HG02798 (cell line): ENCODE measurements at regions not wholly inside any gene's neighbourhood (a gene's known extent, or its start where the extent isn't known, plus 50 kb on each side); places are given as distances from the start of the nearest gene placed in this dataset.
"Not testable (repeated sequence)": the region's sequence is repeated elsewhere in the genome, so short reads cannot be mapped to it uniquely, and the experiment has no call there.

Experiments
- ATAC-seq: cut with Tn5 transposase; IDR thresholded peaks from one replicate; pipeline ENCODE4 v1.9.1; 2021; ENCODE audit warnings: mild to moderate bottlenecking; ENCODE audit not compliant: unreplicated experiment, poor library complexity

GRCh38 chr2:139617747-139618146 lies 837.6 kb upstream of the NXPH2 start:
- ATAC-seq: no peak

- no peak for ATAC-seq
Measured at GRCh38 chr2:139613264-139613663, 833.1 kb upstream of the NXPH2 start.

- ATAC-seq: no peak
Measured at GRCh38 chr2:139610512-139610911, 830.3 kb upstream of the NXPH2 start.

- ATAC-seq: no peak
Measured at GRCh38 chr2:139609109-139609508, 828.9 kb upstream of the NXPH2 start.

- ATAC-seq: no peak
Measured at GRCh38 chr2:139605668-139606067, 825.5 kb upstream of the NXPH2 start.

GRCh38 chr2:139600166-139600565 lies 820.0 kb upstream of the NXPH2 start:
- no peak for ATAC-seq

GRCh38 chr2:139585101-139585500 lies 804.9 kb upstream of the NXPH2 start:
- ATAC-seq: no peak

- ATAC-seq: no peak
Measured at GRCh38 chr2:139574371-139574770, 794.2 kb upstream of the NXPH2 start.

- ATAC-seq: no peak
Measured at GRCh38 chr2:139556789-139557188, 776.6 kb upstream of the NXPH2 start.

- no peak for ATAC-seq
Measured at GRCh38 chr2:139550873-139551272, 770.7 kb upstream of the NXPH2 start.

- no peak for ATAC-seq
Measured at GRCh38 chr2:139550341-139550740, 770.2 kb upstream of the NXPH2 start.

- no peak for ATAC-seq
Measured at GRCh38 chr2:139544186-139544851, 764.1 kb upstream of the NXPH2 start.

- ATAC-seq: not testable (repeated sequence)
Measured at GRCh38 chr2:139538332-139539020, 758.3 kb upstream of the NXPH2 start.

- ATAC-seq: no peak
Measured at GRCh38 chr2:139529080-139529479, 748.9 kb upstream of the NXPH2 start.

GRCh38 chr2:139526781-139527180 lies 746.6 kb upstream of the NXPH2 start:
- no peak for ATAC-seq

GRCh38 chr2:139518321-139518720 lies 738.1 kb upstream of the NXPH2 start:
- no peak for ATAC-seq

- no peak for ATAC-seq
Measured at GRCh38 chr2:139514951-139515350, 734.8 kb upstream of the NXPH2 start.

GRCh38 chr2:139495851-139496250 lies 715.7 kb upstream of the NXPH2 start:
- ATAC-seq: no peak

- no peak for ATAC-seq
Measured at GRCh38 chr2:139492131-139492680, 712.0 kb upstream of the NXPH2 start.

GRCh38 chr2:139480161-139480650 lies 700.0 kb upstream of the NXPH2 start:
- ATAC-seq: no peak

GRCh38 chr2:139478165-139478914 lies 698.1 kb upstream of the NXPH2 start:
- ATAC-seq: no peak
